NCI-H510A treated with DMSO at 0.1 percent for 48 hours (cell line): ENCODE measurements at regions not wholly inside any gene's neighbourhood (a gene's known extent, or its start where the extent isn't known, plus 50 kb on each side); places are given as distances from the start of the nearest gene placed in this dataset.

Experiments used
- DNase-seq: peaks from one replicate; lab custom pipeline; 2025; lab: John Stamatoyannopoulos, UW

- no peak for DNase-seq
These were observed 525.0 kb downstream of the ISL1 start for GRCh38 chr5:51908215-51908614.

- no peak for DNase-seq
These were observed 561.4 kb downstream of the ISL1 start for GRCh38 chr5:51944500-51945125.

- DNase-seq: no peak
These were observed 575.2 kb downstream of the ISL1 start for GRCh38 chr5:51958473-51958872.

- peak; percentile 6 for DNase-seq
These were observed 577.4 kb downstream of the ISL1 start for GRCh38 chr5:51960617-51961121.

DNA sequence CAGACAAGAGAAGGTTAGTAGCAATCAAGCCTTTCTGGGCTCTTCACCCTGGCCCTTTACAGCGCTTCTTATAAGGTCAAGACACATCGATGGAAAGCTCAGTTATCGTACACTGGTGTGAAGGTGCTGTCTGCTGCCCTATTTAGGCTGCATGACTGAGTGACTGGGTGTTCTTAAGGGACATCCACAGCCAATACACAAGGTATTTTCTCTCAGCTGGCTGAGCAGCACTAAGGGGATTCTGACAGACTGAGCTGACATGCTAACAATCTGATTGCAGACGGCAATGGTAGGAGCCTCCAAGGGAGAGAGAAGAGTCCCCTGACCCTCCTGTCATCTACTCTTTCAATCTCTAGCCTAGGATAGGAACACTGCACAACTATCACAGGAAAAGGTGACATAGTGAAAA lies 577.9 kb downstream of the ISL1 start:
- no peak for DNase-seq

DNA sequence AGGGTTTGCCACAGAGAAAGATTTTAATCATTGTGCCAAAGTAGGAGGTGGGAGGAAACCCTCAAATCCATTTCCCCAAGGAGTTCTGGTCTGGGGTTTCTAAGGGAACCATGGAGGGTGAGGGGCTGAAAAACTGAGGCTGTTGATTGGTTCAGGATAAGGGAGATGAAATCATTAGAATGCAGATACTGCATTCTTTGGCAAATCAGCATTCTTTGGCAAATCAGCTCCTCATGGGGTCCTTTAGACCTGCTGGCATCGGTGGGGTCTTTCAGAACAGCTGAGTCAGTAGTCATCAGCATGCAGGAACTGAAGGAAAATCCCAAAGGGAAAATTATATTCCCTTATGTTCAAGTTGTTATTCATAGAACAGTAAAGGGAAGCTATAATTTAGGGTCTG lies 585.5 kb downstream of the ISL1 start:
- no peak for DNase-seq

- DNase-seq: no peak
These were observed 591.6 kb downstream of the ISL1 start for GRCh38 chr5:51974834-51975233.

DNA sequence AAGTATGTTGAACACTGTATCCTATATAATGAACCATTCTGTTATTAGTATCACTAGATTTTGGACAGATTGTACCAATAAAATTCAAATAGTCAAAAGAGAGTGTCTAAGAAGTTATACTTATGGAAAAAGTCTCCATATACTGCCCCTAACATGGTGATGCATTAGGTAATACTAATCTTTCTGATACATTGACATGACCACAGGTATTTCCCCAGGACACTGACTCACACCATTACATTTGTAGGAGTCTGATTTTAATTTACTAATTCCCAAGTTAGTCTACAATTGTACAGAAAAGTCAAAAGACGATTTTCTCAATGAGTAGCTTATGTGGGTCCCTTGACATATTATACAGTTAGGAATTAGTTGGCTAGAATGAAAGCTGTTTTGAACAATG lies 593.8 kb downstream of the ISL1 start:
- DNase-seq: no peak

GRCh38 chr5:51983161-51983560 lies 599.9 kb downstream of the ISL1 start:
- DNase-seq: no peak

DNA sequence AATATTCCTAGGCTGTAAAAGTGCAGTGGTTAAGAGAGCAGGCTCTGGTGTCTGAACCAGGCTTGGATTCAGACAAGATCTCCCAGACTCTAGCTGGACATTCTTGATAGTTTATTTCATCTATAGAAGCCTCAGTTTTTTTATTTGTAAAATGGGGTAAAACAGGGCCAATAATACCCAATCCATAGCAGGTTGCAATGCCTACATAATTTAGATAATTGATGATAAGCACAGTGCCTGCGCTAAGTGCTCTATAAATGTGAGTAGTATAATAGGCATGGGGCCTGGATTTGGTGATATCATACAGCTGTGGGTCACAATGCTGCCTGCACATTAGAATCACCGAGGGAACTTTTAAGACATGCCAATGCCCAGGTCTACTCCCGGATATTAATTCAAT lies 603.5 kb downstream of the ISL1 start:
- DNase-seq: no peak

DNA sequence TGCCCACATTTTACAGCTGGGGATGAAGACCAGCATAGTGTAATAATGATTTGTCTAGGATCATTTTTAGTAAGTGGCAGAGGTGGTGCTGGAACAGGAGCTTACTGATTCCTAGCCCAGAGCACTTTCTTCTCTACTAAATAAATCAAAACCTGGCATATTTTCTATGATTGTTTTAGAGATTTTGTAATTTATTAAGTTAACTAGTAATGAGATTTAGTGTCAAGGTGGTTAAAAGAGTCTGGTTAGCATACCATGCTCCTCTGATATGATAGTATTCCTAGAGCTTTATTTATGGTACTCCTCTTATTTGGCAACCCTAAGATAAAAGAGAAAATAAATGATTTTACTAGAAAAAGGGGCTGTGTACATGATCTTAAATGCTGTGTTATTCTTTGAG lies 604.0 kb downstream of the ISL1 start:
- DNase-seq: no peak

GRCh38 chr5:51987669-51988209 lies 604.5 kb downstream of the ISL1 start:
- DNase-seq: no peak

DNA sequence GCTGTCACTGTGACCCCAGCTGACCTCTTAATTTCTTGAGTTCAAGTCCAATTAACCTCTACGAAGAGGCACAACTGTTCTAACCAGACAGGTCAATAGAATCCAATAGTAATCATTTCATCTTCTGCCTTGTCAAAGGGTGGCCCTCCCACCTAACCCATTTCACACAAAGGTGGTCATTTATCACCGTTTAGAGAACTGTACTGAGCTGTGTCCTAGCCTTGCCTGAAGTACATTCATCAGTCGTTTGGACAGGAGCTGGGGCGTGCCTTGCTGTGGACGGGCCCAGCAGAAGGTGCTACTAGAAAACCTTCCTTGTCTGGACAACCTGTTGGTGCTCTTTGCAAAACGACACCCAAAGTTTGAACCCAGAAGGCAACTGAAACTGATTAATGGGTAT lies 605.4 kb downstream of the ISL1 start:
- DNase-seq: no peak

DNA sequence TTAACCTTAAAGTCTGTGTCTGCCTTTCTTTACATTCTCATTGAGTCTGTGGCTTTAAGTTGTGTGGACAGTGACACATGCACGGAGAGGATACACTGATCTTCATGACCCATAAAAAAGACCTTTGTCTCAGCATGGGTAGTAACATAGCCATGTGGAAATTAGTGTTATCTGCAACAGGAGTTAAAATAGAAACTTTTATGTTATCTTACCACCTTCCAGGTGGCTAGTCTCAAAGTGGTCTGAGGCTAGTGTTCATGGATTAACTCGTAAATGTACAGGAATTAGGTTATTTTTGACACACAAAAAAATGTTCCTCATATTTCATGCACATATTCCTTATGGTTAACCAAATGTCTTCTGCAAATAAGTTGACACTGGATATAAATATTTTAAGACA lies 607.0 kb downstream of the ISL1 start:
- no peak for DNase-seq

DNA sequence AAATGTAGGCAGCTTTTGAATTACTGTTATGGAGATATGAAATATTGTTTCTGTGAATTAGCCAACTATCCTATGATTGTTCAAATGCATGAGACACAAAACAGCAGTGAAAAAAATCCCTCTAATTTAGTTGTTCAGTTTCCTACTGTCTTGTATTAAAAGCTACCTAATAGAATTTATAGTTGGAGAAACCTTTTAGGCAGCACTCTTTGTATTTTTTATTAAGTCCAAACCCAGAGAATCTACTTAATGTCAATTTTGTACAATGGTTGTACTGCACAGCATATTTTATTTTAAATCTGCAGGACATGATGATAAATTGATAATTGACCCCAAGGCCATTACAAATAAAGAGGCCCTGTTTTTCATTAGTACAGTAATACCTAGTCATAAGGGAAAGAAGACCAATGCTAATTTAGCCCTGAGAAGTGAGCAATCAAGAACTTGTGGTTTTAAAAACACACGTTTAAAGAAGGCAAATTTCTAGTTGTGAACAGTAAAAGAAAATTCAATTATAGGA lies 607.5 kb downstream of the ISL1 start:
- no peak for DNase-seq

DNA sequence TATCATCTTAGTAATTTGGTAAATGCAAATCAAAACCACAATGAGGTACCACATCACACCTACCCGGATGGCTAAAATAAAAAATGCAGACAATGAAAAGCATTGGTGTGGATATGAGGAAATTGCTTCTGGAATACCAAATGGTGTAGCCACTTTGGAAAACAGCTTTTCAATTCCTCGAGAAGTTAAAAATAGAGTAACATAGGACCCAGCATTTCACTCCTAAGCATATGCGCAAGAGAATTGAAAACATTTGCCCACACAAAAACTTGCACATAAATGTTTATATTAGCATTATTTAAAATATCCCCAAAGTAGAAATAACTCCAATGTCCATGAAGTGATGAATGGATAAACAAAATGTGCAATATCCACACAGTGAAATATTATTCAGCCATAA lies 608.7 kb downstream of the ISL1 start:
- DNase-seq: no peak

DNA sequence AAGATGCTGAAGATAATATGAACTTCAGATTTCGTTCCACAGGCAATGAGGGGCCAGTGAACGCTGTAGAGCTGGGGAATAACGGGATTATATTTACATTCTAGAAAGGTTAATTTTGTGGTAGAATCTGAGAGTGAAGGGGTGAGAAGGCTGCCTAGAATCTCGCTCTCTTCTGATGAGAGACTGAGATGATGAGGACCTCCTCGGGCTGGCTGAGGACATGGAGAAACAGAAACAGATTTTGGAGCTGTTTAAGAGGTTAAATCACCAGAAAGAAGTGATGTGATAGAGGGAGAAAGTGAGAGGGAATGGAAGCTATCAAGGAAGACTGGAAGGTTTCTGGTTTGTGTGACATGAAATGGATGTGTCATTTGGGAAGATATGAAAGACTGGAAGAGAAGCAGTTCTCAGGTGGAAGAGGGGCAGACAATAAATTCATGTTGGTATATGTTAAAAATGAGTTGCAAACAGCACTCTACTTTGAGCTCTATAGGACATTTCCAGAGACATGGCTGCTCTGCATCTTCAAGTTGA lies 612.6 kb downstream of the ISL1 start:
- DNase-seq: no peak

DNA sequence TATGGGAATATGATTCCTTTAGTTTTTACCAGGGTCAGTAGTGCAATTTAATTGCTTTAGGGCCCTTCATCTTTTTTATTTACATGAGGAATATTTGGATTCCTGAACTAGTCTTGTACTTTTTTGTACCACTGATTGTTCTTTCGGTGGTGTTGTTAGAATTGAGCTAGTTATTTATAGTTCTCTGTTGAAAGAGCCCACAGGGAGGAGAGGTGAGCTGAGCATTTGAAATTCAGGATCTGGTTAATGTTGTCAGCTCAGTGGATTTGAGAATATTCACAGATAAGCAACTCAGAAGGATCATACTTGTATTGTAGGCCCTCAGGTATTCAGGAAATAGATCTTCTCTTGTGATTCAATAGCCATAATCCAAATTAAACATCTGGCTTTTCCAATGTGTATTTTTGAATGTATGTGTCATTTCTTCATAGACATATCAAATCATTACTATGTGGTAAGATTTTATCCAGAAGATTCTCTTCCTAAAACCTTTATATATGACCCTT lies 613.2 kb downstream of the ISL1 start:
- no peak for DNase-seq

DNA sequence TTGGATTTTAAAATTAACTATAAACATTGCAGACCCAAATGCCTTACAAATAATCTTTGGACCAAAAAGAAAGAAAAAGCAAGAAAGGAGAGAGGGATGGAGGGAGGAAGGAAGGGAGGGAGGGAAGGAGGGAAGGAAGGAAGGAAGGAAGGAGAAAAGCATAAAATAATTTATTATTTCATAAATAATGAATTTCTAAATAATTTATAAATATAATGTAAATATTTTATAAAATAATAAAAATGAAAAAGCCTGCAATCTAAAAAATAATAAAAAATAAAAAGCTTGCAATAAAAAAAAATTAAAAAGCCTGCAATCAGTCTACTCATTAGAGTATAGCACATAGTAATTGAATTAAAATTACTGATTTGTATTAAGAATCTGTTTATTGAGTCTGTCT lies 614.3 kb downstream of the ISL1 start:
- DNase-seq: no peak

DNA sequence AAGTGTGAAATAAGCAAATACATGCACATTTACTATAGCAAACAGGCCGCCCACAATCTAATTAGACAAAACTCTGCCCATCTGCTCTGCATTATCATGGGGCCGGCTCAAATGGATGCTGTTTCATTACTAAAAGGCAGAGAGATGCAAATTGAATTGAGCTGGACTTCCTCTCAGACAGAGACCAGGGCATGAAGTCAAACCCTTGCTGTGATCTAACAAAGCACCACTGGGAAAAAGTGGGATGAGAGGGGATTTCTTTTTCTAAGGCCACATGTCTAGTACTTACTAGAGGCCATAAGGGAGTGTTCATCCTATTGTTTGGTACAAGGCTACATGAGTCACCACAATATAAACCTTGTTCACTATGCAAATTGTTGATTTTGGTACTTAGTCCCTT lies 614.7 kb downstream of the ISL1 start:
- no peak for DNase-seq

GRCh38 chr5:52007230-52007858 lies 624.1 kb downstream of the ISL1 start:
- DNase-seq: peak; percentile 44

- DNase-seq: no peak
These were observed 627.2 kb downstream of the ISL1 start for GRCh38 chr5:52010454-52010853.

DNA sequence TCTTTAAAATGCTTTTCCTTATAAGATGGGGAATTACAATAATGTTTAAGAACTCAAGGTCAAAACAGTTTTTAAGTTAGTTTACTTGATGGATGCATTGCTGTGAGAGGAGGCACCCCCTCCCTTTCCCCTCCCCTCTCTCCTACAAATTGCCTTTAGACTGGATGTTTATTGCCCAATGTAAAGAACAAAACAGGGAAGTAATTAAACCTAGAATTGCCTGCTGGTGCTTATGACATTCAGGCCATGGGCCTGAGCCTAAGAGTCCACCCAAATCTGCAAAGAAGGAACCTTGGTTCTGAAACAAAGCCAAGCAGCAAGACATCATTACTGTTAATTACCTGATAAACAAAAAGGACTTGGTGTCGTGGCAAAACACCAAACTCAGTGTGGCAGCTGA lies 630.3 kb downstream of the ISL1 start:
- DNase-seq: no peak
